Muscle of arm (tissue), 1 donor: ENCODE measurements at regions not wholly inside any gene's neighbourhood (a gene's known extent, or its start where the extent isn't known, plus 50 kb on each side); places are given as distances from the start of the nearest gene placed in this dataset.

Experiments
- DNase-seq: peaks from one replicate; pipeline ENCODE4 v3.0.0-alpha.2; 2013

GRCh38 chr10:61548364-61548763, 95.2 kb upstream of the TMEM26 start:
- DNase-seq: no peak

DNA sequence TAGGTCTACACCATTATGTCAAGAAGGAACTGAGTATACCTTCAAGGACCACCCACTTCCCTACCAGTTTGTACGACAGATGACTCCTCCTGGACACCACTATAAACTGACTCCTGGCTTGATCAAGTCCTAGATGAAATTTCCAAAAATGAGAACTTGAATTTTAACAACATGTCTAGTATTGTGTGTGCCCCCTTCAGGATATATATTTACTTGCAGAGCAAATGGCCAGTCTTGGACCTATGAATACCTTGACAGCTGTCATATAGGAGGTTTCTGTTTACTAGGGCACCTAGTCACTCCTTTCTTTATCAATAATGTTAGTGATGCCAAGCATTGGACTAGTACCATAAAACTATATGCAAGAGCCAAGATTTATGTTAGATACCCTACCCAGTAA, 94.1 kb upstream of the TMEM26 start:
- no peak for DNase-seq

GRCh38 chr10:61545170-61545569, 92.0 kb upstream of the TMEM26 start:
- DNase-seq: no peak

- no peak for DNase-seq
Observed at GRCh38 chr10:61543831-61544230, 90.7 kb upstream of the TMEM26 start.

DNA sequence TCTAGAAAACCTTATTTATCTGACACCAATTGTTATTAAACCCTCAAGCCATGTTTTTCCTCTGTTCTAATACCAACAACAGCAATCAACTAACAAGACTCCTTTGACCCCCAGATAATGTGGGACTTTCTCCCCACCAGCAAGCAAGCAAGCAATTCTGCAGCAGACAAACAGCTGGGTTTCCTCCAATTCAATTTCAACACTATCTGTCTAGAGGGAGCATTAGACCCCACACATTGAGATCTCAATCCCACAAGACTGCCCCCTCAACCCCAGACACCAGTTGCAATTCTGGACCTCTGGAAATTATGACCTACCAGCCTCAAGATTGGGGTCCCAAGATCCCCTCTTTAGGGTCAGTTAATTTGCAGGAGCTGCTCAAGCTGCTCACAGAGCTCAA, 89.4 kb upstream of the TMEM26 start:
- no peak for DNase-seq

DNA sequence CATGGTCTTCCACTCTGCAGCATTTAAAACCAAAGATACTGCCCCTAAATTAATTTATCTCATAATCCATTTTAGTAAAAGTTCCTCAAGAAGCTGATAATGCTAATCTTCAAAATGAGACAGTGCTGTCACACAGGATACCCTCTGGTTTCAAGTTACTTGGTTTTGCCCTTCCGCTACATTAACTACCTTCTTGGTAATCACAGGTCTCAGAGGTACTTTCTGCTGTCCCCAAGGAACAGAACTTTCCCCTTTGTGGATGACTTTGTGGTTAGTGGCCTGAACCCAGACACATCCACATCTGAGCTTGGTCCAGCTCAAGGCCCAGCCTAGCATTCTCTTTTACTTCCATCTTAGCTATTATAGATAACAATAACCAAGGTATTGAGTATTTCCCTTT, 88.8 kb upstream of the TMEM26 start:
- no peak for DNase-seq

DNA sequence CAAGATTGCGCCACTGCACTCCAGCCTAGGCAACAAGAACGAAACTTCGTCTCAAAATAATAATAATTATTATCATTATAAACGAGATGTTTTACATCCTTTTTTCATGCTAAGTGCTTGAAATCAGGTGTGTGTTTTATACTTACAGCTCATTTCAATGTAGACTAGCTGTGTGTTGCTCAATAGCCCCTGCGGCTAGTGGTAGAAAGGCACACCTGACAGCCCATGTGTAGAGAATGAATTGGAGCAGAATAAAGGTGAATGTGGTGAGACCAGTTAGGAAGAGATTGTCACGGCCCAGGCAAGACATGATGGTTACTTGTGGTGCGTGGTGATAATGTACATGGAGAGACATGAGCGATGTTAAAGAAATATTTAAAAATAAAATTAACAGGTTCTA, 86.7 kb upstream of the TMEM26 start:
- DNase-seq: no peak

DNA sequence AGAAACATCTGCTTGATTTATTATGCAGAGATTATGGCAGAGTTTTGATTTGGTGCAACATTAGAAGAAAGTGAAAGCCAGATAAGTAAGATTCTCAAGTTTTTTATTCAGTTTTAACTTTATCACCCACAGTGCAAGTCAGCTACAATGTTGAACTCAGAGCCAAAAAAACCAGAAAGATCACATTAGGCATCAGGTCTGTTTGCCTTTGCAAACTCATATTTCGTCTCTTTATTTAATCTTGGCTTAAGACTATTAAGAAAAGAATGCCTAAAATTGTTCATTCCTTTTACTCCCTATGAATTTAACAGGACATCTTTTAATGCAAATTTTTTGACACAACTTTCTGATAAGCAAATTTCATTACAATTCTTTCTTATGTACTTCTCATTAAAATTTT, 76.0 kb upstream of the TMEM26 start:
- DNase-seq: no peak

DNA sequence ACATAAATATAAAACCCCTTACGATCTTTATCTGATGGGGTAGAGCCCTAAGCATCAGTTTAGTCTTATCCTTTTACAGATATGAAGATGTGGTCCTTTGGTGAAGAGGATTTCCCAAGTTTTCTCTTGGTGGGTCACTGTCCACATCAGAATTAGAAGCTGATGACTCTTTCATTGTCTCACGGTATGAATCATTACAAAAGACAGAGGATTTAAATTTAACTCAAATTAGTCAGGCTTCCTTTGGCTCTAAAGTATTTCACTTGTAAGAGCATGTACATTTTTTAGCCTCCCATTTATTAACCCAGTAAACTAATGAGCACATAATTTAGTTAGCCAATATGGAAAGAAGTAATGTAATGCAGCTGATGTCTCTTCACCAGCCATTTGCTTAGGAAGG, 49.9 kb upstream of the TMEM26 start:
- no peak for DNase-seq
